GM12878 (cell line): ENCODE measurements at regions not wholly inside any gene's neighbourhood (a gene's known extent, or its start where the extent isn't known, plus 50 kb on each side); places are given as distances from the start of the nearest gene placed in this dataset.

ENCODE experiments used
- ATAC-seq: fragments of 200-7000 bp; cut with Tn5 transposase; 3 replicates; pipeline ENCODE4 v1.9.1; 2020; ENCODE audit warnings: mild to moderate bottlenecking, moderate library complexity
- BruUV-seq: library from RNA; stranded (reverse); fragments of 400-500 nt; replicated peaks from 2 replicates; lab custom pipeline; 2021; lab: Mats Ljungman, UMichigan
- CTCF ChIA-PET: fragments of 300-600 bp; sonication (Branson Sonifier 250); formaldehyde crosslinking; extraction: SDS; loops from one replicate; lab custom pipeline; 2021; ENCODE audit warnings: inconsistent platforms; lab: Yijun Ruan, JAX
- POLR2A ChIA-PET: fragments of 350-600 bp; formaldehyde crosslinking; extraction: SDS; loops from one replicate; lab custom pipeline; 2021; ENCODE audit warnings: inconsistent platforms; lab: Charles Lee
- RAD21 ChIA-PET: fragments of 300-600 bp; sonication (Branson Sonifier 250); formaldehyde crosslinking; loops from one replicate; lab custom pipeline; 2023; ENCODE audit warnings: antibody characterized with exemption; ENCODE audit not compliant: unreplicated experiment; lab: Charles Lee
- SMC1A ChIA-PET: fragments of 300-600 bp; sonication (Branson Sonifier 250); formaldehyde crosslinking; loops from one replicate; lab custom pipeline; 2023; ENCODE audit not compliant: unreplicated experiment, uncharacterized antibody; lab: Charles Lee
- DNase-seq: peaks from one replicate; pipeline ENCODE4 v3.0.0-alpha.2; 2011; ENCODE audit warnings: low read depth, low spot score
- FAIRE-seq: peaks from 3 replicates; lab custom pipeline; 2011; peaks lifted over from hg19 to GRCh38; lab: Jason Lieb, UNC
- H2AFZ ChIP-seq: 2 replicates; pipeline ENCODE4 v1.6.0; 2011; ENCODE audit warnings: low read depth, low read length, control low read depth; ENCODE audit not compliant: control insufficient read depth
- H3K27ac ChIP-seq: 2 replicates; pipeline ENCODE4 v1.5.1; 2011; ENCODE audit warnings: control low read depth; ENCODE audit not compliant: control insufficient read depth, insufficient read depth
- H3K27me3 ChIP-seq, 2 experiments: replicated peaks in 1 of 2; 2 replicates each; pipeline versions ENCODE4 v1.6.0 to v1.6.1; 2011; ENCODE audit warnings: low read length in 1 of 2; ENCODE audit not compliant: control insufficient read depth in 2 of 2, insufficient read depth in 2 of 2
- H3K36me3 ChIP-seq, 2 experiments: 2 replicates each; pipeline ENCODE4 v1.5.1; 2011; ENCODE audit warnings: low read length in 1 of 2; ENCODE audit not compliant: control insufficient read depth in 2 of 2, insufficient read depth in 2 of 2
- H3K4me1 ChIP-seq: 2 replicates; pipeline ENCODE4 v1.6.1; 2011; ENCODE audit warnings: mild to moderate bottlenecking, low read length, moderate library complexity, mixed read lengths; ENCODE audit not compliant: control insufficient read depth, insufficient read depth
- H3K4me2 ChIP-seq: 2 replicates; pipeline ENCODE4 v1.6.0; 2011; ENCODE audit warnings: control low read depth; ENCODE audit not compliant: control insufficient read depth, insufficient read depth
- H3K4me3 ChIP-seq: fragments of 200-600 bp; sonication (generic); 2 replicates; pipeline ENCODE4 v1.5.1; 2016
- H3K79me2 ChIP-seq: 2 replicates; pipeline ENCODE4 v1.6.0; 2011; ENCODE audit warnings: low read length; ENCODE audit not compliant: control insufficient read depth, insufficient read depth
- H3K9ac ChIP-seq: 2 replicates; pipeline ENCODE4 v1.8.0; 2011; ENCODE audit warnings: low read length, control low read depth, mixed read lengths; ENCODE audit not compliant: control insufficient read depth, insufficient read depth
- H3K9me3 ChIP-seq: replicated peaks from 3 replicates; pipeline ENCODE4 v1.5.1; 2011; ENCODE audit warnings: mild to moderate bottlenecking, low read length; ENCODE audit not compliant: control insufficient read depth, insufficient read depth
- H4K20me1 ChIP-seq: 2 replicates; pipeline ENCODE4 v1.6.0; 2011; ENCODE audit not compliant: control insufficient read depth, insufficient read depth
- CBFB ChIP-seq: IDR thresholded peaks from 2 replicates; pipeline ENCODE4 v1.6.1; 2016; ENCODE audit warnings: antibody characterized with exemption, low read depth
- CBX3 ChIP-seq: fragments of 200-600 bp; sonication (generic); IDR thresholded peaks from 2 replicates; pipeline ENCODE4 v1.6.1; 2016; ENCODE audit warnings: low read depth, borderline replicate concordance
- E2F8 ChIP-seq: fragments of 450-650 bp; IDR thresholded peaks from 2 replicates; pipeline ENCODE4 v1.6.1; 2018; ENCODE audit warnings: mild to moderate bottlenecking, low read depth, moderate library complexity; ENCODE audit not compliant: partially characterized antibody
- EGR1 ChIP-seq, 2 experiments: IDR thresholded peaks; 1 replicate in 1 of 2; 2 replicates in 1 of 2; pipeline ENCODE4 v1.6.1; 2011 to 2012; ENCODE audit warnings: low read depth in 2 of 2, low read length in 2 of 2, borderline replicate concordance in 1 of 2, mild to moderate bottlenecking in 1 of 2, moderate library complexity in 1 of 2
- RCOR1 ChIP-seq: conservative IDR thresholded peaks from 2 replicates; pipeline ENCODE4 v1.6.1; 2012; ENCODE audit warnings: low read depth, low read length, improper control_type of control experiment
- RELB ChIP-seq: fragments of 450-650 bp; IDR thresholded peaks from 2 replicates; pipeline ENCODE4 v1.6.1; 2017; ENCODE audit warnings: low read depth, mild to moderate bottlenecking, moderate library complexity
- SIX5 ChIP-seq: IDR thresholded peaks from 2 replicates; pipeline ENCODE4 v1.6.1; 2011; ENCODE audit warnings: mild to moderate bottlenecking, low read depth, low read length, moderate library complexity; ENCODE audit not compliant: severe bottlenecking
- WGBS: methylation state at CpG from one replicate; pipeline ENCODE4 v1.1.6; 2016; ENCODE audit warnings: low lambda C conversion rate; ENCODE audit not compliant: insufficient replicate concordance, insufficient coverage; ENCODE audit errors: missing lambda C conversion rate; 5-methylcytosine and 5-hydroxymethylcytosine counted together
- in situ Hi-C: fragments of 300-500 bp; cut with MboI; formaldehyde crosslinking; loops from 9 replicates; pipeline ENCODE4 v1.14.3; 2018; ENCODE audit warnings: mixed read lengths
- intact Hi-C: fragments of 100-400 bp; cut with micrococcal nuclease; formaldehyde crosslinking; loops from one replicate; pipeline ENCODE4 v1.14.2; 2022; ENCODE audit not compliant: unreplicated experiment
- TF ChIP-seq, protein P1 (sequence below), 3 experiments: IDR thresholded peaks in 2 of 3; conservative IDR thresholded peaks in 1 of 3; 2 replicates each; pipeline ENCODE4 v1.5.1; 2011; ENCODE audit warnings: low read depth in 3 of 3, low read length in 3 of 3, mild to moderate bottlenecking in 3 of 3, control low read depth in 2 of 3, moderate library complexity in 2 of 3, inconsistent platforms in 1 of 3, mixed read lengths in 1 of 3; ENCODE audit not compliant: control insufficient read depth in 2 of 3, insufficient read depth in 1 of 3; ENCODE audit errors: extremely low read depth in 1 of 3
- TF ChIP-seq, protein P2 (sequence below): fragments of 450-650 bp; IDR thresholded peaks from 2 replicates; pipeline ENCODE4 v1.6.1; 2016; ENCODE audit warnings: mild to moderate bottlenecking

DNA sequence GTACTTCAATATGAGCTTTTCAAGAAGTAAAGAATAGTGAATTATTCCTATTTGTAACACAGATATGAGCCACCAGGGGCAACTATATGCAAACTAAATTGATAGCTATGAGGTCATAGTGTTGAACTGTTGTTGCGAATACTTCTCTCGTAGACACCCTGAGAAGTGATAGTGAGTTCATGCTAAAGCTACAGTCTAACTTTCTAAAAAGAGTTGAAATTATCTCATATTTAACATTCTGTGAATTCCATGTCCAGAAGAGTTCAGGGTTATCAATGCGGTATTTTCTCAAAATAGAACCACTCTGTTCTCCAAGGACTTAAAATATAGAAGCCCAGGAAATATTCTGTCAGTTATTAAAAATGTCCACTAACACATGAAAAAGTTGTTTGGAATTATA, 185.4 kb downstream of the AASDHPPT start:
- no peak for DNase-seq
- Histone ChIP-seq H3K4me1 (no peaks in the 10 kb centered on the region), H3K4me3 (no peak overlapping the region), H3K27ac (no peak overlapping the region), H3K4me2 (no peak overlapping the region), H3K9me3 (no peaks in the 10 kb centered on the region), H4K20me1 (no peaks in the 10 kb centered on the region), H3K27me3 (no peaks in the 10 kb centered on the region), H3K36me3 (no peaks in the 10 kb centered on the region), H2AFZ (no peak overlapping the region), H3K9ac (no peak overlapping the region), H3K79me2 (no peaks in the 10 kb centered on the region)
- intact Hi-C loops (no loop called here), in situ Hi-C loops (no loop called here)
- CTCF ChIA-PET, result interaction anchor here (1.4 kb wide), 1 partner anchor 8 kb away, joined by 4 read pairs; no protein-coding TSS in a partner anchor
- no TSS peak for BruUV-seq
- SMC1A ChIA-PET, result no interaction called here
- no peak for FAIRE-seq
- 0 out of 3 replicates have a peak, but pooled peaks have one; percentile 36 for ATAC-seq
- TF ChIP-seq CBFB, result no peak
- TF ChIP-seq, protein P1, sequence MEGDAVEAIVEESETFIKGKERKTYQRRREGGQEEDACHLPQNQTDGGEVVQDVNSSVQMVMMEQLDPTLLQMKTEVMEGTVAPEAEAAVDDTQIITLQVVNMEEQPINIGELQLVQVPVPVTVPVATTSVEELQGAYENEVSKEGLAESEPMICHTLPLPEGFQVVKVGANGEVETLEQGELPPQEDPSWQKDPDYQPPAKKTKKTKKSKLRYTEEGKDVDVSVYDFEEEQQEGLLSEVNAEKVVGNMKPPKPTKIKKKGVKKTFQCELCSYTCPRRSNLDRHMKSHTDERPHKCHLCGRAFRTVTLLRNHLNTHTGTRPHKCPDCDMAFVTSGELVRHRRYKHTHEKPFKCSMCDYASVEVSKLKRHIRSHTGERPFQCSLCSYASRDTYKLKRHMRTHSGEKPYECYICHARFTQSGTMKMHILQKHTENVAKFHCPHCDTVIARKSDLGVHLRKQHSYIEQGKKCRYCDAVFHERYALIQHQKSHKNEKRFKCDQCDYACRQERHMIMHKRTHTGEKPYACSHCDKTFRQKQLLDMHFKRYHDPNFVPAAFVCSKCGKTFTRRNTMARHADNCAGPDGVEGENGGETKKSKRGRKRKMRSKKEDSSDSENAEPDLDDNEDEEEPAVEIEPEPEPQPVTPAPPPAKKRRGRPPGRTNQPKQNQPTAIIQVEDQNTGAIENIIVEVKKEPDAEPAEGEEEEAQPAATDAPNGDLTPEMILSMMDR (IDR thresholded peaks at IDR 0.05 in 2 of 3, conservative IDR thresholded peaks at IDR 0.05 in 1 of 3; ENCODE audit: control insufficient read depth in 2 of 3, extremely low read depth in 1 of 3, insufficient read depth in 1 of 3, low read depth in 3 of 3, low read length in 3 of 3), result no peak
- 66% methylated on average over 3 of the region's 3 CpGs for WGBS
- POLR2A ChIA-PET, result no interaction called here
- RAD21 ChIA-PET, result no interaction called here

- no peaks in the 10 kb centered on the region for H3K36me3 ChIP-seq
- H3K4me2 ChIP-seq, result no peak overlapping the region
- no peak for FAIRE-seq
- H2AFZ ChIP-seq, result no peak overlapping the region
- no peak overlapping the region for H3K27ac ChIP-seq
- H3K9me3 ChIP-seq, result no peaks in the 10 kb centered on the region
- ChIA-PET POLR2A (no interaction called here), RAD21 (no interaction called here), CTCF (interaction anchor here (1.4 kb wide), 1 partner anchor 9 kb away, joined by 4 read pairs; no protein-coding TSS in a partner anchor), SMC1A (no interaction called here)
- WGBS, result 0% methylated on average over 3 of the region's 3 CpGs
- no peaks in the 10 kb centered on the region for H3K79me2 ChIP-seq
- H3K4me1 ChIP-seq, result no peaks in the 10 kb centered on the region
- in situ Hi-C loops (no loop called here), intact Hi-C loops (no loop called here)
- no peak overlapping the region for H3K9ac ChIP-seq
- H4K20me1 ChIP-seq, result no peaks in the 10 kb centered on the region
- DNase-seq, result no peak
- no TSS peak for BruUV-seq
- no peaks in the 10 kb centered on the region for H3K27me3 ChIP-seq
- peak; percentile 71 for ATAC-seq
- no peak overlapping the region for H3K4me3 ChIP-seq
- TF ChIP-seq, protein P2, sequence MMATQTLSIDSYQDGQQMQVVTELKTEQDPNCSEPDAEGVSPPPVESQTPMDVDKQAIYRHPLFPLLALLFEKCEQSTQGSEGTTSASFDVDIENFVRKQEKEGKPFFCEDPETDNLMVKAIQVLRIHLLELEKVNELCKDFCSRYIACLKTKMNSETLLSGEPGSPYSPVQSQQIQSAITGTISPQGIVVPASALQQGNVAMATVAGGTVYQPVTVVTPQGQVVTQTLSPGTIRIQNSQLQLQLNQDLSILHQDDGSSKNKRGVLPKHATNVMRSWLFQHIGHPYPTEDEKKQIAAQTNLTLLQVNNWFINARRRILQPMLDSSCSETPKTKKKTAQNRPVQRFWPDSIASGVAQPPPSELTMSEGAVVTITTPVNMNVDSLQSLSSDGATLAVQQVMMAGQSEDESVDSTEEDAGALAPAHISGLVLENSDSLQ, result no peak
- TF ChIP-seq RELB, result no peak
- no peak for TF ChIP-seq EGR1 (IDR thresholded peaks at IDR 0.05; ENCODE audit: borderline replicate concordance in 1 of 2, low read depth in 2 of 2, low read length in 2 of 2)
- TF ChIP-seq SIX5, result no peak
- TF ChIP-seq RCOR1, result no peak
- TF ChIP-seq E2F8, result no peak
- no peak for TF ChIP-seq CBX3
Measured at GRCh38 chr11:106263527-106263926, 186.1 kb downstream of the AASDHPPT start.
